DOHH2 (cell line): ENCODE measurements at regions not wholly inside any gene's neighbourhood (a gene's known extent, or its start where the extent isn't known, plus 50 kb on each side); places are given as distances from the start of the nearest gene placed in this dataset.

Source experiments
- EZH2phosphoT487 ChIP-seq: fragments of 200-600 bp; sonication (generic); IDR thresholded peaks from 2 replicates; pipeline ENCODE4 v1.6.1; 2017; ENCODE audit warnings: borderline replicate concordance, mild to moderate bottlenecking, antibody characterized with exemption, low read length, moderate library complexity, mixed read lengths
- TF ChIP-seq, protein P1 (sequence below): fragments of 200-600 bp; sonication (generic); IDR thresholded peaks from one replicate; pipeline ENCODE4 v1.5.1; 2014; ENCODE audit warnings: antibody characterized with exemption, mild to moderate bottlenecking, low read depth, low read length; ENCODE audit not compliant: poor library complexity, severe bottlenecking

DNA sequence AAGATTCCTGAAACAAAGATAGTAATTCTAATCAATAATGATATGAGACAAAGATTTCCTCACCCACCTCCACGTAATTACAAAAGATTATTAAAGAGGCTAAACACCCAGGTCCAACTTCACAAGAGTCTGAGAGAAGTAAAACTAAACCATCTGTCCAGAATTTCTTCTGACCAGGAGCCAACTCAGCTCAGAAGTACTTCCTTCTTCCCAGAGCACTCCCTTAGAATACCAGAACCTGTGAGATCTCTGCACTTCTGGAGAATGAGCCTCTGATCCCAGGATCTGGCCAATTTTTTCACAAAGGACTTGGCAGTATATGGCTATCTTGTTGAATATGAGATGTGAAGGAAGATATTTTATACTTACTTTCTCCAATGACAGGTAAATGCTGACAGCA is 120.6 kb upstream of the PALMD start:
- TF ChIP-seq, protein P1, sequence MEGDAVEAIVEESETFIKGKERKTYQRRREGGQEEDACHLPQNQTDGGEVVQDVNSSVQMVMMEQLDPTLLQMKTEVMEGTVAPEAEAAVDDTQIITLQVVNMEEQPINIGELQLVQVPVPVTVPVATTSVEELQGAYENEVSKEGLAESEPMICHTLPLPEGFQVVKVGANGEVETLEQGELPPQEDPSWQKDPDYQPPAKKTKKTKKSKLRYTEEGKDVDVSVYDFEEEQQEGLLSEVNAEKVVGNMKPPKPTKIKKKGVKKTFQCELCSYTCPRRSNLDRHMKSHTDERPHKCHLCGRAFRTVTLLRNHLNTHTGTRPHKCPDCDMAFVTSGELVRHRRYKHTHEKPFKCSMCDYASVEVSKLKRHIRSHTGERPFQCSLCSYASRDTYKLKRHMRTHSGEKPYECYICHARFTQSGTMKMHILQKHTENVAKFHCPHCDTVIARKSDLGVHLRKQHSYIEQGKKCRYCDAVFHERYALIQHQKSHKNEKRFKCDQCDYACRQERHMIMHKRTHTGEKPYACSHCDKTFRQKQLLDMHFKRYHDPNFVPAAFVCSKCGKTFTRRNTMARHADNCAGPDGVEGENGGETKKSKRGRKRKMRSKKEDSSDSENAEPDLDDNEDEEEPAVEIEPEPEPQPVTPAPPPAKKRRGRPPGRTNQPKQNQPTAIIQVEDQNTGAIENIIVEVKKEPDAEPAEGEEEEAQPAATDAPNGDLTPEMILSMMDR = no peak
- TF ChIP-seq EZH2phosphoT487 = no peak
